ENCODE measurements at regions not wholly inside any gene's neighbourhood (a gene's known extent, or its start where the extent isn't known, plus 50 kb on each side); places are given as distances from the start of the nearest gene placed in this dataset.
"Not testable (repeated sequence)": the region's sequence is repeated elsewhere in the genome, so short reads cannot be mapped to it uniquely, and the experiment has no call there.

DNA sequence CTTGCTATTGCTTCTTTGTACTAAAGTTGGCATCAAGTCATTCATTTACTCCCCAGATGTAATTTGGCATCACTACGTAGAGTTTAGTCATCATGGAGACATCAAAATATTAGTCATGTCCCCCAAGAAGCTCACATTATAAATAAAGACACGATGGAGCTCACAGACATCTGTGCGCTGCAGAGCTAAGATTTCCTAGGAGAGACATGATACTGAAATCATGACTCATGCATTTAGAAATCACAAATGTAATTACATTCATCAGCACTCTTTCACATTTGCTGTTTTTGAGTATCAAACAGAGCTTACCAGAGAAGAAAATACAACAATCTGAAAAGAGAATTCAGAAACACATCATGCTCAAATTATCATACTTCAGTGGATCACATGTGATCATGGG, 169.8 kb downstream of the LRIG3 start:
- DNase-seq = no peak

DNA sequence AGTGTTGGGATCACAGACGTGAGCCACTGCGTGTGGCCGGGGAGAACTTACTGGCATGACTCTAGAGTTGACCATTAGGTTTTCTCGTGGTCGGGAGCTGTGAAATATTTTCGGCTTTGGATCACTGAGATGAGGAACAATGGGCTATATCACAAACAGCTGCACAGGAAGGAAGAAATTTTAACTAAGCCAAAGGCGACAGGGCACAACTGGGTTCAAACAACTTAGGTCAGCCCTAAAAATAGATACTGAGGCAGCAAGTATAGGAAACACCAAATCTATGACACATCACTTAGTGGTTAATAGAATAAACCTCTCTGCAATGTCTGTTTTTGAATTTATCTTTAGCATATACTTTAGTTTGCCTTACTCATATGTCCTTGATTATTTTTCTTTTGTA, 162.9 kb downstream of the LRIG3 start:
- DNase-seq = no peak

DNA sequence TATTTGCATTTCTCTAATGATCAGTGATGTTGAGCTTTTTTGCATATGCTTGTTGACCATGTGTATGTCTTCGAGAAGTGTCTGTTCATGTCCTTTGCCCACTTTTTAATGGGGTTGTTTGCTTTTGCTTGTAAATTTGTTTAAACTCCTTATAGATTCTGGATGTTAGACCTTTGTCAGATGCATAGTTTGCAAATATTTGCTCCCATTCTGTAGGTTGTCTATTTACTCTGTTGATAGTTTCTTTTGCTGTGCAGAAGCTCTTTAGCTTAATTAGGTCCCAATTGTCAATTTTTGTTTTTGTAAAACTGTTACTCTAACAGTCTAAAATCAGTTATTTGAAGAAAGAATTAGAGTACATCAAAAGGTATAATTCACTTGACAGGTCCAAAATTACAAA, 160.6 kb downstream of the LRIG3 start:
- not testable (repeated sequence) for DNase-seq

DNA sequence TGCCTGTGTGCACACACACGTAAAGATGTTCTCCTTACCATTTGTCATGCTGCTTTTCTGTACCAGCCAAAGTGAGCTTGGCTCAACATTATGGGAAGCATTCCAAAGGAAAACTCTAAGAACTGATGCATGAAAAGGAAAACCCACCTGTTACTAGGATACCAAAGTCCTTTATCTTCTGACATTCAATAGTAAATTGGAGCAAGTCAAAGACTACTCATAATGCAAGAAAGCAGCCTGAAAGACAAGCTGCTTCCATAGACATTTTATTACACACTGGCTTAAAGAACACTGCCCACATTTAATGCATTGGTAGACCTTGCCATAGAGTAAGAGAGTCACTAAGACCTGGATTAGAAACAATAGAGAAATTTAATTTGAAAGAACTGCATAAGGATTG, 159.0 kb downstream of the LRIG3 start:
- DNase-seq = no peak

DNA sequence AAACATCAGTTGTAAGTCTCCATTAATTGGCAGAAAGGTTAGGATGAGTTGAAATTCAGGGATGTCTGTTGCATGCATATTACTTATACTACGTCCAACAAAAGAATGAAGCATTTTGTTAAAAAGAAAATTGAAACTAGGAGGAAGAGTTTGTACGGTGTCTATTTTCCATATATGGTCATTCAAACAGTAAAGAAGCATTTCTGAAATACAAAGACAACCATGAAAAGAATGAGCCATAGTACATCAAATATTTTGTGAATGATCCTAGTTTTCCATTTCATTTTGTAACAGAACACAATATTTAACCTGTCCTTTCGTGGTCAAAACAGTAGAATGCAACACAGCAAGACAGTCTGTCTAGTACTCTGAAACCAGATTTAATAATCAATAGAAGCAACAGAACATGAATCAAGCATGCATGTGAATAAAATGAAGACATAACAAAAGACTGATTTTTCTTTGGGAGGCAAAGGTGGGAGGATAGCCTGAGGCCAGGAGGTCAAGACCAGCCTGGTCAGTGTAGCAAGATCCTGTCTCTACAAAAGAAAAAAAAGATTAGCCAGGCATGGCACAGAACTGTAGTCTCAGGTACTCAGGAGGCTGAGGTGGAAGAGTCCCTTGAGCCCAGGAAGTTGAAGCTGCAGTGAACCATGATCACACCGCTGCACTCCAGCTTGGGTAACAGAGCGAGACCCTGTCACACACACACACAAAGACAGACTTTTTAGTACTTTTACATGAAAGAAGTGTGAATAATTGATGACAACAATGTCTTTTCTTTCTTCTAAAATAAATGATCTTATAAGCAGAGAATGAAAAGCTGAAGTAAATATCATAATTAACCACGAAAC, 156.0 kb downstream of the LRIG3 start:
- DNase-seq = no peak

DNA sequence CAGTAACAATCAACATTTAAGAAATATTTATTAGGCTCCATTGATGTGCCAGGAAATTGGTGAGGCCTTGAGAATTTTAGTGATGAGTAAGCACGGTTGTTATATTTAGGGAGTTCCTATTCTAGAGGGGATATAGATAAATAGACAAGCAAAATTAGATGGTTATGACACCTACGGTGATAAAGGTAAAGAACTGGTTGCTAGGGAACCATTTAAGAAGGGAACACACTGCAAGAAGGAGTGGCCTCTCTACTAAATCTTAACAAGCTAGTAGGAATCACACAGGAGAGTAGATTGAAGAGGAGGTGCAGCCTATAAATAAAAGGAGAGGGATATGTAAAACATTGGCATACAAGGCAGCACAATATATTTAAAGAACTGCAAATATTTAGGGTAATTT, 155.2 kb downstream of the LRIG3 start:
- no peak for DNase-seq

DNA sequence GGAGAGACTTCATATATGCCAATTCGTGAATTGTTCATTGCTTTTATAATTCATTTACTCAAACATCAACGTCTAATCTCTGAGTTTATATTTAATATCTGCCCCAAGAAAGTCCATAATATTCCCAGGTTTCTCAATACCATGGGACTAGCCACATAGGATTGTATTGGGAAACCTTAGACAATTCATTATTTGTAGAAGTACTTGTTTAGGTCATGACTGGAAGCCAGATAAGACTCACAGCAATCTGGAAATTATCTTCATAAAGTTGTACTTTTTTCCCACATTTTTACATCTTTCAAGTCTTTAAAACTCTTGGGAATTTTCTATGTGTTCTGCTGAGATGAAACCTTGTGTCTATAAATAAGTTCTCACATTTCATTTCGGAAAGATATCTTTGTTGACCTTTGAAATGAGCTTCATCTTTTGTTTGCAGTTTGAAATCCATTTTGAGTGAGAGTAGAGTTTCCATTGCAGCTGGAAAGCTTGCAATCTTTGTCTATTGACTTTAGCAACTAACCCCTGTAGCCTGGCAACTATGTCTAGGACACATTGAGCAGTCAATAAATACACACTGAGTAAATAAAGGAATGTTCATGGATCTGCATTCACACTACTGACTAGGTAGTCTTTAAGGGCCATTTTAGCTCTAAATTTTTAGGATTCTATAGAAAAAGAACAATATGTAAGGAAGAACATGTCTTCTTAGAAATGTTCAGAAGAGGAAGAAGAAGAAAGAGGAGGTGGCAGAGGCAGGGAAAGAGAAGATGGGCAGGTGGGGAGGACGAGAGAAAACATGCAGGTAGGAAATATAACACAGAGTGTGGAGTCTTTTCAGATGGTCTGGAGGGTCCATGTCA, 154.4 kb downstream of the LRIG3 start:
- DNase-seq = no peak

DNA sequence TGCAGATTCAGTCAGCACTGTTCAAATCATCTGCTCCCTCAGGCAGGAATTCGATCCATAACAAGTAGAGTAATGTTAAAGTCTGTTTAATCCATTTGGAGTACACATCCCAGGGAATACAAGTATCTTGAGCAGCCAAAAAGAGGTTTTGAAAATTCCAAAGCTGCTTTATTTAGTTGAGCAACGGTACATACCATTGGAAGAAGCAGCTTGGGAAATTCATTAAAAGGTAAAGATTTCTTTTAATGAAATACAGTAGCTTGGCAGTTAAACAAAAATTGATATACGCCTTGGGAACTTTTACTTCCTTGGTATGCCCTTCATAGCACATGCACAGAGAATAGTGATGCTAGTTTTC, 153.8 kb downstream of the LRIG3 start:
- no peak for DNase-seq

DNA sequence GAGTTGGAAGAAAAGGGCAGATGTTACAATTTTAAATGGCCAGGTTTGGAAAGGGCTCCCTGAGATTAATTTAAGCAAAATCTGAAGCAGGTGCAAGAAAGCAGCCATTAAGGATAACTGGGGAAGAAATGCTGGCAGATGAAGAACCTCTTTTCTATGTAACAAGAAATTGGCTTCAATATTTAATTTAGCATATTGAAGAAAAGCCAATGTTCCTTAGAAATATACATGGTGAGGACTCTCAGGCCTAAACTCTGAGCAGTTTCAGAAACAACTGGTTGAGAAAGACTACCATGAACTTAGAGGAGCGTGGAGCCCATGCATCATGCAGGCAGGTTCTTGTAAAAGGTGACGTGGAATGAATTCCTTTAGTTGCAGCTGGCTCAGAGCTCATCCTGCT, 152.8 kb downstream of the LRIG3 start:
- no peak for DNase-seq

DNA sequence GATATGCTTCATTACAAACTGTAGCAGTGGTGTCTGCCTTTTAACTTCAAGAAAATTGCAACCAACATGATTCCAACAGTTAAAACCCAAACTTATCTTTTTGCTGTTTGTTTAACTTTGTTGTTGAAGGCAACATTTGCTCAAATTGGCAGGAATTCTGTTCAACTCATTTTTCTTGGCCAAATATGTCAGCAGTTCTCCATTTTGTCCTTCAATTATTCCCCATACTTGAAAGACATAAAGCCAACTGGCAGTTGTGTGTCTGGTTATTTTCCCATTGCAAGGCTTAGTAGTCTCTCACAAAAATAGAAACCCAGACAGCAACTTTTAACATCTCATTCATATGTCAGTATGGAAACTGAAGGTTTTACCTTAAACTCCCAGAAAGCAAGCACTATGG, 146.3 kb downstream of the LRIG3 start:
- DNase-seq = no peak

DNA sequence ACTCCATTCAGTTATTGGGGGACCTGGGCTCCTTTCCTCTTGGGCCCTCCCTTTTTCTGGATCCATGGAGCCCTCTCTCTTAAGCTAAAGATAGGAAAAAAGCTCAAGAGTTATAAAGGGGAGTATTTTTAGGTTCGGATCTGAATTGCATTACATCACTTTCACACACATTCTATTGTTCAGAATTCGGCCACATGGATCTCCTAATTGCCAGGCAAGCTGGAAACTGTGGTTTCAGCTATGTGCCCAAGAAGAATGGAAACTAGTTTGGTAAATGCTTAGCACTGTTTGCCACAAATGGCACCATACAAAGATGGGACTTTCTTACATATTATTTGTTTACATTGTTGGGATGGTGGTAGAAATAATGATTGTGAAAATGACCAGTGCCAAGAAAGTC, 145.6 kb downstream of the LRIG3 start:
- no peak for DNase-seq

DNA sequence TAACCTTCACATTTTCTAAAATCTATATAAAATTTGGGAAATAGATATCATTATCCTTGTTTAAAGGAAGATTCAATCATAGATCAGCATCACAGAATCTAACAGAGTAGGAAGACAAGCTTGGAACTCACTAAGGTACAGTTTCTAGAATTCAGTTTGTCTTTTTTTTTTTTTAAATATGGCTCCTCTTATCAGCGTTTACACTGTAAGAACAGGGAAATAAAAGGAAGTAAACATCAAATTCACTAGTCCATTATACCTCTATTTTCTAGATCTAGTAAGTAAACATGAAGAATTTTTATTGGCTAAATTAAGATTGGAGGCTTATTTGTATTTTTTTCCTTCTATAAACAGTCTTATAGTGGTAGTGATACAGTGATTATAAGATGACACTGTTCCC, 144.9 kb downstream of the LRIG3 start:
- DNase-seq = no peak

DNA sequence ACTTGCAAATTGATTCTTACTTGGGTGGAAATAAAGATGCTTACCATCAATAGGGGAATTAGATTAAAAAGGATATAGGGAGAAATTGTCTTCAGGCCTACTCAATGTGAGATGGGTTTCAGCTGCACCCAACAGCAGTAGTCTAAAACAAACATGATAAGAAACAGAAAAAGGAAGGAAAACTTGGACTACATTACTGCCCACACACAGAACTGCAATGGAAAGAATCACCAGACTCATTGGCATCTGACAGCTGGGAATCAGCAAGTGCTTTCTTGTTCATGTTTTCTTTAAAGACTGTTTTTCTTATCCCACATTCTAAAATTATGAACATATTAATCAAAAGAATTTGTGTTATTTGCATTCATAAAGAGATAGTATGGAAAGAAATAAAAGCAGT, 144.2 kb downstream of the LRIG3 start:
- no peak for DNase-seq

DNA sequence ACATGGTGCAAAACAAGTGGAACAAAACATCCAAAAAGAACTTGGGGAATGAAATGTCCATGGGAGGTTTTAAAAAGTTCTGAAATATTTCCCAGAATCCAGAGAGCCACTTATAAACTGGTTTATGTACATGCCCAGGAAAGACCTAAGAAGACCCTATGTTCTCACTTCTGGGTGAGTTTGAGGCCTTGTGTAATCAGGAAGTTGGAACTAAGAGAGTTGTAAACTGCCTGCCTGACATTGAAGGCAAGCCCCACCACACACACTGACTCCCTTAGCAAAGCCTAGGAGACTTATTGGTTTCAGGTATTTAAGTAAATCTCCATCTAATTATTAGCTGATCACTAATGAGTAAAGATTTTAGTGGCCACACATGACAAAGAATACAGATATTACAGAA, 142.5 kb downstream of the LRIG3 start:
- DNase-seq = no peak

DNA sequence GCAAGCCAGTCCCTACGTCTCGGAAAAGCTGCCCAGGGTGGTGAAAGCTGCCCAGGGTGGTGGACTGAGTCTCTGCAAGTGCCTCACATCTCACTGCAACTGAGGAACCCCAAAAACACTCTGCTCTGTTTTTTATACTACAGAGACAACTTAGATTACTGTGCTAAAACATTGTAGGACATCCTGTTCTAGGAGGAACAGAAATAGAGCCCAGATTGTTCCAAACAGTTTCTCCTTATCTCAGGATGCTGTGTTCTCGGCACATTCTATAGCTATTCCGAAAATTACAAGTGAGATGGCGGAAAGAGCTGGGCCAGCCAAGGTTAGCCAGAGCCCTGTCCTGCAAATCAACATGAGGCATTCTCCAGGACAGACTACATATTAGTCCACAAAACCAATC, 138.7 kb downstream of the LRIG3 start:
- no peak for DNase-seq

DNA sequence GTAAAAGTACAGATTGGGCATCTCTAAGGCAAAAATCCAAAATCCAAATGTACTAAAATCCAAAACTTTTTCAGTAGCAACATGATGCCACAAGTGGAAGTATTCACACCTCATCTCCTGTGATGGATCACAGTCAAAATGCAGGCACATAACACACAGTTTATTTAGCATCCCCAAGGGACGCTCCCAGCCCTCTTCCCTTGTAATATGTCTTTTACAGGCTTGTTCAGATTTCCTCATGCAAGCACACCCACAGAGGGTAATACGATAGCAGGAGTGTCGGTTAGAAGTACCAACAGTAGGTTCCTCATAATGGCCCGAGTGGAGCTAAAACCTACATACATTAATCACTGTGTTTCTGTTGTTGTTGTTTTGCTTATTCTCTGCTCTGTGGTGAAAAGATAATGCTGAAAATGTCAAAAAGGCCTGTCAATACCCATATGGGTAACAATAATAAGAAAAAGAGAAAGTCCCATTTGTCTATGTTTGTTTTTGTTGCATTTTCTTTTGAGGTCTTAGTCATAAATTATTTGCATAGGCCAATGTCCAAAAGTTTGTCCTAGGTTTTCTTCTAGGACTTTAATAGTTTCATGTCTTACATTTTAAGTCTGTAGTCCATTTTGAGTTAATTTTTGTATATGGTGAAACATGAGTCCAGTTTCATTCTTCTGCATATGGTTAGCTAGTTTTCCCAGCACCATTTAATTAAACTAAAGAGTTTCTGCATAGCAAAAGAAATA, 133.1 kb downstream of the LRIG3 start:
- DNase-seq = peak in 1 of 2 experiments; percentile 14

DNA sequence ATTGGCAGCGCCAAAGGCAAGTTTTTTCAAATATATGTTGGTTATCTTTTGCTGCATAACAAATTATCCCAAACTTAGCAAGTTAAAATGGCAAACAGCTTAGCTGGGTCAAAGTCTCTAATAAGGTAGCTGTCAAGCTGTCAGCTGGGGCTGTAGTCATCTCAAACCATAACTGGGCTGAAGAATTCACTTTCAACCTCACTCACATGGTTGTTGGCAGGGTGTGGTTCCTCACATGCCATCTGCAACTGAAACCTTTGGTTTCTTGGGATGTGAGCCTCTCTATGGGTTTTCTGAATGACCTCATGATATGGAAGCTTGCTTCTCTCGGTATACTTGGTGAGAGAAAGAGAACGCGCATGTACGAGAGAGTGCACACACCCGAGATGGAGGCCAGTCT, 125.4 kb downstream of the LRIG3 start:
- DNase-seq = no peak

DNA sequence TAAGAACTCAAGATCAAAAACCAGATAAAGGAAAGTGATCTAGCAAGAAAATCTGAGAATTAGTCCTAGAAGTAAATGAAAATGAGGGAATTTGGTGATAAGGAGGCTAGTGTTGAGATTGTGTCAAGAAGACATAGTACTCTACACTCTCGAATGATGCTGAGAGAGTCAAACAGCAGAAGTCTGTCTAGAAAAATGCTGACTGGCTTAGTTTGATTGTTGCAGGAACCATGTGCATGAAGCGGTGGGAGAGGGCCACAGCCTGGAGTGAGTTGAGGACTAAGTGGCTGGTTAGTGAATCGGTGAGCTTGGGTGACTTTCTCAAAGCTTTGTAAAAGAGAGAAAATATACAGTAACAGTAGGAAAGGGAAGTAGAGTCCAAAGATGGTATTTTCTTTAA, 124.5 kb downstream of the LRIG3 start:
- DNase-seq = no peak

DNA sequence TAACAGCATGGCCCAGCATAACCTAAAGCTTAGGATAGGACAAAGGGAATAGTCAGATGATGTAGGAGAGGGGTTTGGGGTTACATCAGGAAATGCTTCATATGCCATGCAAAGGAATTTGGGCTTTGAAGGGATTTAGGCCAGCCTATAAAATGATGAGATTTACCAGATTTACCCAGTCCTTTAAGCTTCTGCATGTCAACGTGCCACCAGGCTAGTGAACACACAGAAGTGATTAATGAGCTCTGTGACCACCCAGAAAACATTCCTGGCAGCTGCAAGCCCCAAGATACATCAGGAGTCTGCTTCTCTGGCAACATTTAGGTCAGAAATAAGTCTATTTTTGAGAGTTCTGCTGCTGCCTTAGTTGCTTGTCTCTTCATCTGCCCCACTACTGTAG, 118.3 kb downstream of the LRIG3 start:
- DNase-seq = no peak

DNA sequence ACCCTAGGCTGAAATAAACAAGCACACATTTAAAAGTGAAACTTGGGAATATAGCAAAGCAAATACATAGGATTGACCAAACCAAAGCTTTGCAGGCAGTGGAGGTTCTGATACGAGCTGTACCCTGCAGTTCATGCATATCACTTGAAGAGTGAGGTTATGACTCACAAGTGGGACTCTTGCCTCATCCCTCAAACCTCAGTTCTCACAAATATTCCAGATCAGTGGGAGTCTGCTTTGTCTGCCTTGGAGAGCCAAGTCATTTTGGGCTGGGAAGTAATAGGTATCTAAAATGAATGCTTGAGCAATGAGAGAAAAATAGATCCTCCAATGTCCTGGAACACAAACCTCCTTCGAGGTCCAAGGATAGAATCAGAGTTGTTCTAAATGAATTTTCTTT, 116.4 kb downstream of the LRIG3 start:
- no peak for DNase-seq

DNA sequence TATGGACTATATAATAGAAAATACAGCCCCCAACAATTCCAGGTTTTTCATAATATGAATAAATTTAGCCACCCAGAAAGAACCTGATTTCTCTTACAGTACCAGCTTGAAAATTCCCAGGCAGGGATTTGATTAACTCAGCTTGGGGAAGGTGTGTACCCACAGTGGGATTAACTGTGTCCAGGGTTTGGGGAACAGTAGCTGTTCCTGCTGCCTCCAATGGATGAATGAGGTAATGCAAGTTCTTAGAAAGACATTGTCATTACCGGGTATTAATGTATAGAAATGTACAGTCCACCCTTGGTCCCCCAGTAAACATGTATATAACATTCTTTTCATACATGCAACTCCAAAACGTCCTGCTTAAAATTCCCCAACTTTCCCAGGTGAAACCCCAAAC, 115.6 kb downstream of the LRIG3 start:
- peak; percentile 10 to 21 for DNase-seq

DNA sequence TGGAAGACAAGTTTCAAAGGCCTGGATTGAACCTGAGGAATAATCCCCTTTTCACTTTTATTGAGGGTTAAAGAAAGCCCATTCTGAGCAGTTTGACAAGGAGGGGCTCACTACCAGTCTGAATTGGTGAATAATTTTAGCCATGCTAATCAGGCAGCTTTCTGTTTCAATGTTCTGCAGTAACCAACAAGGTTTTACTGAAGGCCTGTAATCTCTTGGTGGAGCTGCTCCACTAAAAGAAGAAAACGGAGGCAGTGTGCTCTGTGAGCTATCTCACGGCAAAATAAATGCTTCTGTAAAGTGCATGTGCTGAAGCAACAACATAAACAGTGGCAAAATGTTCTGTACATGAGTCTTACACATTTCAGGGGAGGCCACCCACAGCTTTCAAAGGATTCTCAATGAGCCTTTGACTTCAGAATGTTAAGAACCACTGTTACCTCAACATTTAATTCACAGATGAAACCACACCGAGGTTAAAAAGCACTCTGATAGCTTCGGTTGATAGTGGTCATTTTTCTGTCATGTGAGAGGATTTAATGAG, 111.2 kb downstream of the LRIG3 start:
- no peak for DNase-seq

DNA sequence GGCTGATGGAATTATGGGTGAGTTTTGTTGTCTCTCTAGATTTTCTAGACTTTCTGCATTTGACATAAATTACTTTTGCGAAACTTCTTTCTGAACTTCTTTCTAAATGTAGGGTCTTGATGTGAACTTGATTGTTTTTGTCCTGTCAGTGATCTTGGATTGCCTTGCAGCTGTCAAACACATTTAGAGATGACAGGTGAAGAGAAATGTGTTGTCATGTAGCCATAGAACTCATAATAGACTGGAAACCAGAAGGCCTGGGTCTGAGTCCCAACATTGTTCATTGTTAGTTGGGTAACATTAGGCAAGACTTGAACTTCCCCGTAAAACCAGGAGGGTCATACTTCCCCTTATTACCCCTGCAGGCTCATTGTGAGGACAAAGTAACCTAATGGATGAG, 109.0 kb downstream of the LRIG3 start:
- DNase-seq = no peak
